Renal cortical epithelial cell (primary cell): ENCODE measurements at regions not wholly inside any gene's neighbourhood (a gene's known extent, or its start where the extent isn't known, plus 50 kb on each side); places are given as distances from the start of the nearest gene placed in this dataset.

Experiments
- DNase-seq: peaks from one replicate; pipeline ENCODE4 v3.0.0-alpha.2; 2011; ENCODE audit warnings: low read depth

DNA sequence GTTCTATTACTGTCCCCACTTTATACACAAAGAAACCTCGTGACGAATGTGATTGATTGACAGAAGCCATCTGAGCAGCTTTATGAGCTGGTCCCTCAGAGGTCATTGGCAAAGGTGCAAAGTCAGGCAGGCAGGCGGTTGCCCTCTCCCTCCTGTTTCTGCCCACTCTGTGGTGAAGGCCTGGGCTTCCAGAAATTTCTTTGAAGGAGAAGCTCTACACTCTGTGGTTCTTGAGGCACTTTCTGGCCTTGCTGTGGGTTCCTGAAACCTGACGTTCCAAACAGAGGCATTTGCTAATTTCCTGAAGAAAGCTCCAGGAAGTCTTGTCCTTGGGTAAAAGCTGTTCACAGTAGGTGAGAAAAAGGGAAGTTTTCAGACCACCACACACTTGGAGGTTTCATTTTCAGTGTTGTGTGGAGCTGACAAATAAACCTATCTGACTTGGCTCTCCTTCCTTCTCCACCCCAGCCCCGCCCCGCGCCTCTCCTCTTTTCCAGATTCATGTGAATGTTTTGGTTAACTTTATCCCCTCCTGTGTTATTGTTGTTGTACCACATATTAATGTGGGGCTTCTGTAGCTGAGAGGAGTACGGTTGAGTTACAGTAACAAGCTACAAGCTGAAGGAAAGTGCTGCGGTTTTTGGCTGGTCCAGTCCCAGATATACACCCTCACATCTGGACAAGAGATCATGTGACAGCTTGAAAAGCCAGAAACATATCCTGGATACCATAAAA, 274.1 kb downstream of the CLIC5 start:
- no peak for DNase-seq

DNA sequence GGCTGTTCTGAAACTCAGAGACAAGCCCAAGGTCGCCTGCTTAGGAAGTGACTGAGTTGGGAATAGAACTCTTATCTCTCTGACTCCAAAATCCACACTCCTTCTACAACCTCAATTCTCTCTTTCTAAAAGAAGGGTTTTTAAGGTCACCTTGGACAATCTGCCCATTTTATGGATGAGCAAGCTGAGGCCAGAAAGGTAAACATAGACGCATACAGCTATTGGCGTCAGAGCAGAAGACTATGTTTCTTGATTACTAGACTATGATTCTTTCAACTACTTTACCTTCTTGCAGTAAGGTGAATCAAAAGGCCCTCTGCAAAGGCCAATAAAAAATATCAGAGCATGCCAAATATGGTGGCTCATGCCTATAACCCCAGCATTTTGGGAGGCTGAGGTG, 276.6 kb downstream of the CLIC5 start:
- no peak for DNase-seq

DNA sequence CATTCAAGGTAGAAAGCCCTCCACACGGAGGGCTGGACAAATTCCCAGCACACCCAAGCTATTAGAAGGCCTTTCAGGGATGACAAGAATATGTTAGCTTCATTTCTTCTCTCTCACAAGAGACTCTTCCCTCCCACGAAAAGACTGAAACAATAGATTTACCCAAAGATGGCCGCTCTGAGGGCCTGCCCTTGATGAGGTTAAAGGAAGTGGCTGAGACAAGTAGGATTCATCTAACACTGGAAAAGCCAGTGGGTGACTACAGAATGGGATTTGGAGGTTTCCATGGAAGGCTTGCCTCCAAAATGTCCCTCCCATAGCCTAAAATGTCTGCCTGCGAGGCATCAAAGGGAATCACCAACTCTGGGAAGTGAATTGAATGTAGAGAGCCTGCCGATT, 277.6 kb downstream of the CLIC5 start:
- DNase-seq = no peak

DNA sequence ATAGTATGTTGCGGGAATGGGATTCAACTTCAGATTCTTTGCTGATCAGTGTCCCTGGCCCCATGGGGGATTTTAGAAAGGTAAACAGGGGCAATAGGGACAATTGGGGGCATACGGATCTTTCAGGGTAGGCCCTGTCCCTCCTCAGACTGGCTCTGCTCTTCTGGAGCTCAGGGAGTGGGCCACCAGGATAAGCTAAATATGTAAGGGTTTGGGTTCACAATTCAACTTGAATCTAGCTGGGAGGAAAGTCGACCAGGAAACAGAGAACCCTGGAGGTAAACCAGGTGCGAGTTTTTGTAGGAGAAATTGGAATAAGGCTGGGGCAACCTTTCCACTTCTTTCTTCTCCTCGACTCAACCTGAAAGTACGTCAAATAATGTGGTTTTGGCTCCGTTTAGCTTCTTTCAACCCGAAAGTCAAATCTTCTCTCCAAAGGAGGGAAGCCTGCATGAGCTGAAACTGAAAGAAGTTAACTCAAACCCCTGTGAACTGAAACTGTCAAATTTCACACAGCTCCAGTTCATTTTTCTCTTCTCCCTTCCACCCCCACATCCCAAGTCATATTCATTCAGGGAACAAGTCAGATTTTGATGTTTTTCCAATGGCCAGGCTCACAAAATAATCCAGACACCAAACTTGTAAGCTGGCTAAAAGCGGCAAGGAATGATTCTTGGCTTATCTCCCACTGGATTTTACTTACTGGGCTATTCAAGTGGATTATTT, 278.2 kb downstream of the CLIC5 start:
- DNase-seq = no peak

GRCh38 chr6:45736134-45736533, 279.5 kb downstream of the CLIC5 start:
- no peak for DNase-seq

GRCh38 chr6:45732731-45733130, 282.9 kb downstream of the CLIC5 start:
- DNase-seq = no peak

GRCh38 chr6:45730232-45730631, 285.4 kb downstream of the CLIC5 start:
- peak; percentile 59 for DNase-seq

- DNase-seq = peak; percentile 57
These were observed 287.0 kb downstream of the CLIC5 start for GRCh38 chr6:45728674-45729073.

DNA sequence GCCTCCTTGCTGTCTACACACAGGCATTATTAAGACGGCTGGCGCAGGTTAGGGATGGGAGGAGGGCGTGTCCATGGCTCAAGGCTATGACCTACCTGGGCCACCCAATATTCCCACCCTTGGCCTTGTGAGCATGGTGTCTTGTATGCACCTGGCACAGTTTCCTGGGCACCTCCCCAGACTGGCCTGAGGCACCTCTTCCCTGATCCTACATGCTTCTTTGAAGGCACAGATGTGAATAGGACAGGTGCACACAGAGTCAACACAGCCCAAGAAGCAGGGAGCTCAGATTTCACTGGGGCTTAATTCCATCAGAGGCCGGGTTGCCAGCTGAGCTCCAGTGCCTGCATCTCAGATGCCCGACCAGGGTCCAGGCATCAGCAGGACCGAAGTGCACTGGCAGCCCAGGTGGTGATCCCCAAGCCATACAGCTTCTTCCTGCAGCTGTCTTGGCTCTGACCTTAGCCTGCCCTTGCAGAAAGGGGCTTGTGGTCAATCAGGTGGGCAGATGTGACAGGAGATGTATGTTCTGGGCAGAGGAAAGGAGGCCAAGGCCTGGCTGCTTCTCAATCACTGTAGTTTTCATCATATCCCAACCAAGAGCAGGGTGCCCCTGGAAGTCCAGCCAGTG, 287.7 kb downstream of the CLIC5 start:
- DNase-seq = no peak

- no peak for DNase-seq
These were observed 288.4 kb downstream of the CLIC5 start for GRCh38 chr6:45727228-45727627.

DNA sequence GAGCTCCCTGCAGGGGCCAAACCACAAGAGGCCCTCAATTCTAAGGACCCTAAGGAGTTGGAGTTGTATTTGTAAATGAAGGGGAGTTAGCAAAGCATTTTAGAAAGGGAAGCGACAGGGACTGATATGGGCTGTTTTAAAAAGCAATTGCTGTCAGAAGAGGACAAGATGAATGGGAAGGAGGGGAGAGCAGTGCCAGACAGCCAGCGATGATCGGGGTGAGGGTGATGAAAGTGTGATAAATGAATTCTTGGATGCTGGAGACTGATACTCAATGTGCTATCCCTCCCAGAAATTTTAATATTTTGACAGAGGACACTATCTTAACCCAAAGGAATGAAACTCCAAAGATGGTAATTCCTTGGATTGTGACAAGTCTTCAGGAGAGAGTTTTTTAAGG, 289.2 kb downstream of the CLIC5 start:
- DNase-seq = no peak

GRCh38 chr6:45724511-45724910, 291.1 kb downstream of the CLIC5 start:
- peak; percentile 69 for DNase-seq

DNA sequence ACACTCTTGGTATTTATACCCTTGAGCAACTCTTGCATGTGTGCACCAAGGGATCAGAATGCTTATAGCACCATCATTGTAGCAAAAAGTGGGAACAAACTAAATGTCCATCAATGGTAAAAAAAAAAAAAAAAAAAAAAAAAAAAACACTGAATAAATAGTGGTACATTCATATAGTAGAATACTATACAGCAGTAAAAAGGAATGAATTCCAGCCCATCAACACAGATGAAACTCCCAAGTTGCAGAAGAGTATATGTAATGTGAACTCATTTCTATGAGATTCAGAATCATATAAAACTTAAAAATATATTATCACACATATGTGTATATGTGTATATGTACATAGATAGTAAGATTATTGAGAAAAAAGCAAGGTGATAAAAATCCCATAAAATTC, 291.6 kb downstream of the CLIC5 start:
- no peak for DNase-seq

GRCh38 chr6:45722876-45723275, 292.8 kb downstream of the CLIC5 start:
- DNase-seq = no peak

GRCh38 chr6:45721665-45722064, 294.0 kb downstream of the CLIC5 start:
- no peak for DNase-seq

DNA sequence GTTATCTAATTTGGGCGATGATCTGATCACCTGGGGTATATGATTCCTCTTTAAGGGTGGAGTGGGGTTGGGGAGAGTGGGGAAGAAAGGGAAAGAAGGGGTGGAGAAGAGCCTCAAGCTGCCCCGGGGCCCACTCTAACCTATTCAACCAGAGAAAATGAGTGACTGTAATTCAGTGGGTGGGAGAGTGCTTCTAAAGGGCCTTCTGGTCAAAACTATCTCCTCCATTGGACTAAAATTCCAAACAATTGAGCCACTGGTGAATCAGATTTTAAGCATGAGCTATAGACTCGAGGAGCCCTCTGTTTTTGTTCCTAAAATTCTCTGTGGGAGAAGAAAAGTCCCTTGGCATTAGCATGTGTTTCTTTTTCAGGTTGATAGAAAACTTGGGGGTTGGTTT, 296.8 kb downstream of the CLIC5 start:
- peak; percentile 35 for DNase-seq

DNA sequence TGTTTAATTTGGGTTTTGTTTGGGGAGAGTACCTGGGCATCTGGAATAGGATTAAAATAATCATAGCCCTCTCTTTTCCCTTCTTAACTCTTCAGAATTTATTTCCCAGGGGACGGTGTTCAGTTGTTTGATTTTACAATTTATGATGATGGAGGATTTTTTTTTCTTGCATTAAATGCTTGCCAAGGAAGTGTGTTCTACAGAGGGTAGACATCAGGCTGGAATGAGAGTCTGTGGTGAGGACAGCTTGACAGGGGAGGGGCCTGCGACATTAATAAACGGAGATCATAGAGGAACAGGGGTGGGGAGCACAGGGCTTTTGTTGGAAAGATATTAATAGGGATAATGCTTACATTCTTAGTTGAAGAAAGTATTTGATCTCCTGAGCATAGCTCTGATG, 297.5 kb downstream of the CLIC5 start:
- no peak for DNase-seq

DNA sequence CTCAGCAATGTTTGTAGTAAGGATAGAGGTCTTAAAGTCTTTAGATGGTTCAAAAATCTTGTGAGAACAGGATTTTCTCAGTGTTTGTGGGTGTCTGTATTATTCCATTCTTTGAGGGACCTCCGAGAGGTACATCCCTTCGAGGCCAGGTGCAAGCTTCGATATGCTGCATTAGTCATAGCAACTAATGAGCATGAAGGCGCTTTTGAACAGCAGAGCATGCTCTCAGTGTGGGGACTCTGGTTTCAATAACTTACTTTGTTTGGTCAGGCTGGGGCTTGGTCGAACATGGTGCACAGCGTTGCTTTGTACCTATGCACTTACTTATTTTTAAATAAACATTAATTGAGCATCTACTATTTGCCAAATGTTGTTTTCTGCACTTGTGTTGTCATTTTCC, 297.9 kb downstream of the CLIC5 start:
- DNase-seq = no peak

DNA sequence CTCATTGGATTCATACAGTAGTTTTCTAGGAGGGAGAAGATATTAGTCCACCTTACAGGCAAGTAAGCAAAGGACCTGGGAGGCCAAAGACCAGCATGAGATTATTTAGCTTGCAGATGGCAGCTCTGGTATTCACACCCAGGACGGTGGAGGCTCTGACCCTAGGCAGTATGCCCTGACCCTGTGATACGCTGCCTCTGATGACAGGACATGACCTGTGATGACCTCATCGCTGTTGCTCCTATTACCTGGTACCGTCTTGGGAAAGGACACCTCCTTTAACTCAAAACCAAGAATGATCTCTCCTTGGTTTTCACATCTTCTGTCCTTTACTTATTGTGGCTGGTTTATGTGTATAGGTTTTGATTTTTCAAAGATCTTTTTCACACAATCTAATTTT, 298.6 kb downstream of the CLIC5 start:
- DNase-seq = no peak

DNA sequence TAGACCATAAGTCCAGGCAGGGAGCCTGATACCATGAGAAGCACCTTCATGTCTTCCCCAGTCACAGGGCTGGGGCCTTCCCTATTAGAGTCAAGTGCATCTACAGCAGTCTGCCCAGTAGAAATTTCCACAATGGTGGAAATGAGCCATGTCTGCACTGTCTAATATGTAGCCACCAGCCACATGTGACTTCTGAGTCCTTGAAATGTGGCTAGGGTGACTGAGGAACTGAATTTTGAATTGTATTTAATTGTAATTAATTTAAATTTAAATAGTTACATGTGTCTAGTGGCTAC, 300.2 kb downstream of the CLIC5 start:
- no peak for DNase-seq

DNA sequence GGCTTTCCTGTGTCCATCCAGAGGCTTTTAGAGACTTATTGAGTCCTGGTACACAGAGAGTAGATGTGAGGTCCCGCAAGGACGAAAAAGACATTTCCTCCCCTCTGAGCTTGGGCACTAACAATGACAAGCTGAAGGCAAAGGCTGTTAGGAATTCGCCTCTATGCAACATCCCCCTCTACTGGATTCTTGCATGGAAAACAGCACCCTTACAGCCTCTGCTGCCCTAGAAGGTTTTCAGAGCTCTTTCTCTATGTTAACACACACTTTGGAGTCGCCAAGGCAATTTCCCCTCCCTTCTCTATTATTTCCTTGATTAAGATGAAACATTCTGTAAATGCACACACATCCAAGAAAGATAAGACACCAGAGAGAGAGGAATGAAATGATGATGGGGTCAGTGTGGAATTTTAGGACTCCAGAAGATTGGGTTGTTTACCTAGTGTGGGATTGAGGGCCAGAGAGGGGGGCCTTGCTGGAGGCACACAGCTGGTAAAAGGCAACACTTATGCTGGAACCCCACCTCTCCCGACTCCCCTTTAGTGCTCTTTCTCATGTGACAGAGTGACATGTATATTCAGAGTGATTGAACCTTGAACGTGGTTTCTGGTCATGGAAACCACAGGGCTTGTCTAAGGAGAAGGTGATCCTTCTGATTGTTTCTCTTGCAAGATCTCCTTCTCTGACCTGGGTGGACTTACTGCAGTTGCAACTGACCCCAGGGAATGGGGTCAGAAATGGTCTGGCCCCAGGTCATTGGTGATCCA, 300.7 kb downstream of the CLIC5 start:
- DNase-seq = peak; percentile 89

DNA sequence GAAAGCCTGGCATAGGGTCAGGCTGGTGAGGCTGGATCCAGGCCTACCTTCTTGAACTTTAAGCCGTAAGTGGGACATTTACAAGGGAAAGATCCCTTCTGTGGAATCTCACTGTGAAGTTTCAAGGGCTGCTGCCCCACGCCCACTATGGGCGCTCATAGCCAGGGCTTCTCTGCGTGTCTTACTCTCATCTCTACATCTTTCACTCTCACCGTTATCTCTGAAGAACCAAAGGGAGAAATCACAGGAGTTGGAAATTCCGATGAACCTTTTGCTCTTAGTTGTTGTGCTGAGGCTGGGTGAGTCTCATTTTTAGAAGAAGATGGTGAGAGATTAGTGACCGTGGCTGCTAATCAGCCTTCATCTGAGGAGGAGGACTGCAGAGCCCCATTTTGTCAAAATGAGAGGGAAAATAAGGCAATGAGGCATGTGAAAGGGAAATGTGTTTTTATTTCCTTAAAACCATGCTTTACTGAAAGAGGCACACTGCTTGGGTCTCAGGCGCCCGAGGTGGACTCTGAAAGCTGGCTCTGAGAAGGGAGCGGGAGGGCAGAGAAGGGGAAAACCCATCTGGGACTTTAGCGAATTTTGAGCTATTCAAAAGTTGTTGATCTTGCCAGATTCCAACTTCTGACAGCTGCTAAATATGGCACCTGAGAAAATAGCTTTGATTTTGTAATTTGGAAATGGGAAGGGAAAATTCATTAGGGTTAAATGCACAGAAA, 301.5 kb downstream of the CLIC5 start:
- no peak for DNase-seq
